Kidney epithelial cell (primary cell): ENCODE measurements at regions not wholly inside any gene's neighbourhood (a gene's known extent, or its start where the extent isn't known, plus 50 kb on each side); places are given as distances from the start of the nearest gene placed in this dataset.

ENCODE experiments used
- DNase-seq: peaks from one replicate; pipeline ENCODE4 v3.0.0-alpha.2; 2010; ENCODE audit warnings: low read depth
- H3K27me3 ChIP-seq: 2 replicates; pipeline ENCODE4 v1.6.0; 2011; ENCODE audit warnings: low read length; ENCODE audit not compliant: control insufficient read depth, insufficient read depth
- H3K36me3 ChIP-seq: 2 replicates; pipeline ENCODE4 v1.5.1; 2011; ENCODE audit warnings: low read length; ENCODE audit not compliant: control insufficient read depth, insufficient read depth
- H3K4me3 ChIP-seq: 2 replicates; pipeline ENCODE4 v1.5.1; 2011; ENCODE audit warnings: low read depth, mild to moderate bottlenecking, control low read depth, low read length
- CTCF ChIP-seq: IDR thresholded peaks from 2 replicates; pipeline ENCODE4 v1.5.1; 2011; ENCODE audit warnings: mild to moderate bottlenecking, moderate library complexity, low read length, control low read depth, inconsistent platforms; ENCODE audit not compliant: insufficient read depth, poor library complexity, severe bottlenecking

GRCh38 chr1:194043984-194044755 lies 857.8 kb upstream of the B3GALT2 start:
- DNase-seq = no peak
- TF ChIP-seq CTCF = no peak

GRCh38 chr1:194042736-194043135 lies 856.3 kb upstream of the B3GALT2 start:
- DNase-seq = no peak
- no peak for TF ChIP-seq CTCF
- H3K4me3 ChIP-seq = no peak overlapping the region

More at GRCh38 chr1:194043984-194044755, 857.8 kb upstream of the B3GALT2 start:
- no peaks in the 10 kb centered on the region for H3K27me3 ChIP-seq
- no peaks in the 10 kb centered on the region for H3K36me3 ChIP-seq
- no peak overlapping the region for H3K4me3 ChIP-seq

GRCh38 chr1:194040496-194040895 lies 854.1 kb upstream of the B3GALT2 start:
- Histone ChIP-seq H3K36me3 (no peaks in the 10 kb centered on the region), H3K27me3 (no peaks in the 10 kb centered on the region), H3K4me3 (no peak overlapping the region)
- DNase-seq = no peak
- TF ChIP-seq CTCF = no peak

More at GRCh38 chr1:194042736-194043135, 856.3 kb upstream of the B3GALT2 start:
- Histone ChIP-seq H3K36me3 (no peaks in the 10 kb centered on the region), H3K27me3 (no peaks in the 10 kb centered on the region)

GRCh38 chr1:194039578-194039977 lies 853.2 kb upstream of the B3GALT2 start:
- no peak for DNase-seq
- no peak overlapping the region for H3K4me3 ChIP-seq
- no peaks in the 10 kb centered on the region for H3K36me3 ChIP-seq

GRCh38 chr1:194033646-194034045 lies 847.2 kb upstream of the B3GALT2 start:
- TF ChIP-seq CTCF = no peak
- no peak for DNase-seq
- no peak overlapping the region for H3K4me3 ChIP-seq
- no peaks in the 10 kb centered on the region for H3K36me3 ChIP-seq
- no peaks in the 10 kb centered on the region for H3K27me3 ChIP-seq

More at GRCh38 chr1:194039578-194039977, 853.2 kb upstream of the B3GALT2 start:
- H3K27me3 ChIP-seq = no peaks in the 10 kb centered on the region
- no peak for TF ChIP-seq CTCF

- no peak for TF ChIP-seq CTCF
- no peaks in the 10 kb centered on the region for H3K36me3 ChIP-seq
- H3K4me3 ChIP-seq = no peak overlapping the region
- no peak for DNase-seq
- H3K27me3 ChIP-seq = no peaks in the 10 kb centered on the region
These were observed 841.6 kb upstream of the B3GALT2 start for GRCh38 chr1:194028002-194028401.
